ENCODE measurements at regions not wholly inside any gene's neighbourhood (a gene's known extent, or its start where the extent isn't known, plus 50 kb on each side); places are given as distances from the start of the nearest gene placed in this dataset.

GRCh38 chr4:106454021-106454420 lies 85.4 kb upstream of the GIMD1 start:
- Histone ChIP-seq H4K20me1 (ENCODE audit: insufficient read depth, low read length) (no peaks in the 10 kb centered on the region), H2AFZ (ENCODE audit: insufficient read depth, low read depth, low read length, poor library complexity, severe bottlenecking) (no peak overlapping the region), H3K36me3 (replicated peaks in 1 of 2; ENCODE audit: control insufficient read depth in 1 of 2, insufficient read depth in 2 of 2, low read length in 2 of 2) (no peaks in the 10 kb centered on the region), H3K79me2 (ENCODE audit: insufficient read depth, low read length) (no peaks in the 10 kb centered on the region), H3K9ac (ENCODE audit: insufficient read depth, low read length, poor library complexity, severe bottlenecking) (no peak overlapping the region), H3K4me3 (replicated peaks in 1 of 3; ENCODE audit: low read depth in 2 of 3, low read length in 3 of 3) (no peak overlapping the region), H3K27ac (ENCODE audit: low read depth in 1 of 2, low read length in 2 of 2) (no peak overlapping the region), H3K9me3 (replicated peaks in 1 of 2; ENCODE audit: control insufficient read depth in 1 of 2, insufficient read depth in 1 of 2, low read length in 2 of 2) (no peaks in the 10 kb centered on the region), H3K27me3 (ENCODE audit: control insufficient read depth in 2 of 2, insufficient read depth in 2 of 2, low read length in 2 of 2) (no peaks in the 10 kb centered on the region), H3K4me1 (ENCODE audit: control insufficient read depth in 1 of 2, insufficient read depth in 2 of 2, low read length in 2 of 2) (no peaks in the 10 kb centered on the region), H3K4me2 (replicated peaks; ENCODE audit: extremely low read depth, low read length, poor library complexity, severe bottlenecking) (no peak overlapping the region)
- no CpG with 5 or more reads among the region's 2 CpGs for WGBS (ENCODE audit: insufficient coverage)
- Mint-ChIP-seq H3K9me3 (peaks cover 0 to 4% (median 2%) of the 10 kb centered on the region in 7 donors), H3K36me3 (no peaks in the 10 kb centered on the region), H3K27ac (no peak overlapping the region), H3K4me1 (no peaks in the 10 kb centered on the region), H3K27me3 (ENCODE audit: low read depth in 3 of 3) (peaks cover 0 to 2% (median 0%) of the 10 kb centered on the region in 3 donors), H3K4me3 (no peak overlapping the region)
- no peak for TF ChIP-seq CTCF (IDR thresholded peaks at IDR 0.05)
- DNase-seq: no peak
- intact Hi-C loops (cut with micrococcal nuclease): no loop called here

DNA sequence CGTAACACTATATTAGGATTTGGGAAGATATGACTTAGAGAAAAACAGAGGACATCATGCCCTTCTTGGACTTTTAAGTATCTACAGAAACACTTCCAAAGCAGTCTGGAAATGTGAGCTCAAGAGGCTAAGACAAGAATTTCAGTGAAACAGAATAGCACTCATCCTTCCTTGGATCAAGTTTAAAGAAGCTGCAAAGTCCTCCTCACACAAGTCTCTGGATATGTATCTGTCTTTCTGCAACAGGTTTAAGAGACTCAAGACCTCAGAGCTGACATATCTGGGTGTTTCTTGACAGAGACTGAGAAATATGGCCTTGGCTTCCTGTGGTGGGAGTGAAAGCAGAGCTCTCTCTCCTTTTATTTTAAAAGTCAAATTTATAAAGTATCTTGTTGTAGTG lies 82.5 kb upstream of the GIMD1 start:
- H3K9me3 Mint-ChIP-seq: peaks cover 2 to 9% (median 5%) of the 10 kb centered on the region in 7 donors
- Histone ChIP-seq H3K36me3 (replicated peaks in 1 of 2; ENCODE audit: control insufficient read depth in 1 of 2, insufficient read depth in 2 of 2, low read length in 2 of 2) (no peaks in the 10 kb centered on the region), H3K27me3 (ENCODE audit: control insufficient read depth in 2 of 2, insufficient read depth in 2 of 2, low read length in 2 of 2) (no peaks in the 10 kb centered on the region), H3K9me3 (replicated peaks in 1 of 2; ENCODE audit: control insufficient read depth in 1 of 2, insufficient read depth in 1 of 2, low read length in 2 of 2) (peaks cover 6 to 8% of the 10 kb centered on the region in 2 donors), H3K4me3 (replicated peaks in 1 of 3; ENCODE audit: low read depth in 2 of 3, low read length in 3 of 3) (no peak overlapping the region), H3K4me1 (ENCODE audit: control insufficient read depth in 1 of 2, insufficient read depth in 2 of 2, low read length in 2 of 2) (no peaks in the 10 kb centered on the region), H2AFZ (ENCODE audit: insufficient read depth, low read depth, low read length, poor library complexity, severe bottlenecking) (no peak overlapping the region), H3K27ac (ENCODE audit: low read depth in 1 of 2, low read length in 2 of 2) (no peak overlapping the region), H3K4me2 (replicated peaks; ENCODE audit: extremely low read depth, low read length, poor library complexity, severe bottlenecking) (no peak overlapping the region), H4K20me1 (ENCODE audit: insufficient read depth, low read length) (no peaks in the 10 kb centered on the region), H3K9ac (ENCODE audit: insufficient read depth, low read length, poor library complexity, severe bottlenecking) (no peak overlapping the region), H3K79me2 (ENCODE audit: insufficient read depth, low read length) (no peaks in the 10 kb centered on the region)
- no peaks in the 10 kb centered on the region for H3K4me1 Mint-ChIP-seq
- no peak for DNase-seq
- peaks cover 0 to 2% (median 0%) of the 10 kb centered on the region in 3 donors for H3K27me3 Mint-ChIP-seq (ENCODE audit: low read depth in 3 of 3)
- no peak overlapping the region for H3K27ac Mint-ChIP-seq
- intact Hi-C loops (cut with micrococcal nuclease): no loop called here
- H3K36me3 Mint-ChIP-seq: no peaks in the 10 kb centered on the region
- WGBS (ENCODE audit: insufficient coverage): no CpG with 5 or more reads among the region's 1 CpG
- no peak overlapping the region for H3K4me3 Mint-ChIP-seq
- no peak for TF ChIP-seq CTCF (IDR thresholded peaks at IDR 0.05)
